HG02885 (cell line): ENCODE measurements at regions not wholly inside any gene's neighbourhood (a gene's known extent, or its start where the extent isn't known, plus 50 kb on each side); places are given as distances from the start of the nearest gene placed in this dataset.

Source experiments
- ATAC-seq: cut with Tn5 transposase; IDR thresholded peaks from one replicate; pipeline ENCODE4 v1.9.1; 2021; ENCODE audit warnings: mild to moderate bottlenecking; ENCODE audit not compliant: unreplicated experiment, poor library complexity

- ATAC-seq, result no peak
Observed at GRCh38 chr2:150609831-150610582, 122.5 kb upstream of the RND3 start.

GRCh38 chr2:150608341-150608740 is 120.9 kb upstream of the RND3 start:
- ATAC-seq, result no peak

GRCh38 chr2:150607390-150607811 is 119.9 kb upstream of the RND3 start:
- no peak for ATAC-seq

GRCh38 chr2:150606380-150607060 is 119.1 kb upstream of the RND3 start:
- ATAC-seq, result no peak

GRCh38 chr2:150605664-150606063 is 118.2 kb upstream of the RND3 start:
- no peak for ATAC-seq

- no peak for ATAC-seq
Observed at GRCh38 chr2:150601280-150602038, 114.0 kb upstream of the RND3 start.

GRCh38 chr2:150599889-150600288 is 112.4 kb upstream of the RND3 start:
- no peak for ATAC-seq

- no peak for ATAC-seq
Observed at GRCh38 chr2:150598383-150598782, 110.9 kb upstream of the RND3 start.

GRCh38 chr2:150595803-150596470 is 108.5 kb upstream of the RND3 start:
- ATAC-seq, result no peak

- ATAC-seq, result no peak
Observed at GRCh38 chr2:150594299-150594698, 106.8 kb upstream of the RND3 start.

GRCh38 chr2:150591496-150592285 is 104.2 kb upstream of the RND3 start:
- ATAC-seq, result no peak

- ATAC-seq, result no peak
Observed at GRCh38 chr2:150589681-150590080, 102.2 kb upstream of the RND3 start.

GRCh38 chr2:150588506-150588870 is 101.0 kb upstream of the RND3 start:
- ATAC-seq, result no peak

GRCh38 chr2:150587547-150588505 is 100.4 kb upstream of the RND3 start:
- no peak for ATAC-seq

- ATAC-seq, result no peak
Observed at GRCh38 chr2:150586858-150587257, 99.4 kb upstream of the RND3 start.

- no peak for ATAC-seq
Observed at GRCh38 chr2:150585221-150585971, 97.9 kb upstream of the RND3 start.

GRCh38 chr2:150584081-150584480 is 96.6 kb upstream of the RND3 start:
- ATAC-seq, result no peak
